OCI-LY7 (cell line): ENCODE measurements at regions not wholly inside any gene's neighbourhood (a gene's known extent, or its start where the extent isn't known, plus 50 kb on each side); places are given as distances from the start of the nearest gene placed in this dataset.

Source experiments
- EZH2phosphoT487 ChIP-seq: fragments of 200-600 bp; sonication (generic); IDR thresholded peaks from 2 replicates; pipeline ENCODE4 v1.6.1; 2018; ENCODE audit warnings: low read depth, borderline replicate concordance, mild to moderate bottlenecking, mixed run types, antibody characterized with exemption, low read length, moderate library complexity, mixed read lengths
- TF ChIP-seq, protein P1 (sequence below): fragments of 200-600 bp; sonication (generic); conservative IDR thresholded peaks from 2 replicates; pipeline ENCODE4 v1.5.1; 2014; ENCODE audit warnings: mild to moderate bottlenecking, antibody characterized with exemption, low read length, moderate library complexity, mixed read lengths

DNA sequence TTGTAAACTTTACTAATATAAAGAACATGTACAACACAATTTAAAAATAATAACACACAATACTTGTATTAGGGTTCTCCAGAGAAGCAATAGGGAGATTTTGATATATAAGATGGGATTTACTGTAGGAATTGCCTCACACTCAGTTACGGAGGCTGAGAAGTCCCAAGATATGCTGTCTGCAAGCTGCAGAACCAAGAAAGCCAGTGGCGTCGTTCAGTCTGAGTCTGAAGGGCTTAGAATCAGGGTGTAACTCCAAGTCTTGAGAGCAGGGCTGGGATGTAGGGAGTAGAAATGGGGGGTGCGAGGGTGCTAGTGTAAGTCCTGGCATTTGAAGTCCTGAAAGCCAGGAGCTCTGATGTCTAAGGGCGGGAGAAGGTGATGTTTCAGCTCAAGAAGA is 206.6 kb upstream of the HES1 start:
- TF ChIP-seq, protein P1, sequence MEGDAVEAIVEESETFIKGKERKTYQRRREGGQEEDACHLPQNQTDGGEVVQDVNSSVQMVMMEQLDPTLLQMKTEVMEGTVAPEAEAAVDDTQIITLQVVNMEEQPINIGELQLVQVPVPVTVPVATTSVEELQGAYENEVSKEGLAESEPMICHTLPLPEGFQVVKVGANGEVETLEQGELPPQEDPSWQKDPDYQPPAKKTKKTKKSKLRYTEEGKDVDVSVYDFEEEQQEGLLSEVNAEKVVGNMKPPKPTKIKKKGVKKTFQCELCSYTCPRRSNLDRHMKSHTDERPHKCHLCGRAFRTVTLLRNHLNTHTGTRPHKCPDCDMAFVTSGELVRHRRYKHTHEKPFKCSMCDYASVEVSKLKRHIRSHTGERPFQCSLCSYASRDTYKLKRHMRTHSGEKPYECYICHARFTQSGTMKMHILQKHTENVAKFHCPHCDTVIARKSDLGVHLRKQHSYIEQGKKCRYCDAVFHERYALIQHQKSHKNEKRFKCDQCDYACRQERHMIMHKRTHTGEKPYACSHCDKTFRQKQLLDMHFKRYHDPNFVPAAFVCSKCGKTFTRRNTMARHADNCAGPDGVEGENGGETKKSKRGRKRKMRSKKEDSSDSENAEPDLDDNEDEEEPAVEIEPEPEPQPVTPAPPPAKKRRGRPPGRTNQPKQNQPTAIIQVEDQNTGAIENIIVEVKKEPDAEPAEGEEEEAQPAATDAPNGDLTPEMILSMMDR, result no peak
- TF ChIP-seq EZH2phosphoT487, result no peak
